GM23338 (cell line): ENCODE measurements at regions not wholly inside any gene's neighbourhood (a gene's known extent, or its start where the extent isn't known, plus 50 kb on each side); places are given as distances from the start of the nearest gene placed in this dataset.

ENCODE experiments used
- ATAC-seq: fragments of 200-7000 bp; cut with Tn5 transposase; 3 replicates; pipeline ENCODE4 v1.9.1; 2020
- DNase-seq: peaks from one replicate; pipeline ENCODE4 v3.0.0-alpha.2; 2015; ENCODE audit warnings: low spot score
- H2AFZ ChIP-seq: fragments of 200-600 bp; sonication (generic); 2 replicates; pipeline ENCODE4 v1.8.0; 2016; ENCODE audit warnings: antibody characterized with exemption, mild to moderate bottlenecking, moderate library complexity
- H3F3A ChIP-seq: fragments of 200-600 bp; sonication (generic); replicated peaks from 2 replicates; pipeline ENCODE4 v1.8.0; 2017; ENCODE audit warnings: antibody characterized with exemption, mixed run types, low read depth
- H3K27ac ChIP-seq: fragments of 200-600 bp; sonication (generic); 2 replicates; pipeline ENCODE4 v1.6.1; 2016; ENCODE audit warnings: low read depth
- H3K27me3 ChIP-seq: fragments of 200-600 bp; sonication (generic); 2 replicates; pipeline ENCODE4 v1.8.0; 2016; ENCODE audit warnings: mild to moderate bottlenecking, mixed run types, moderate library complexity; ENCODE audit not compliant: insufficient read depth
- H3K36me3 ChIP-seq: fragments of 200-600 bp; sonication (generic); 2 replicates; pipeline ENCODE4 v1.8.0; 2016; ENCODE audit warnings: mild to moderate bottlenecking; ENCODE audit not compliant: insufficient read depth
- H3K4me1 ChIP-seq: fragments of 200-600 bp; sonication (generic); 2 replicates; pipeline ENCODE4 v1.8.0; 2016; ENCODE audit warnings: mild to moderate bottlenecking, moderate library complexity; ENCODE audit not compliant: insufficient read depth
- H3K4me2 ChIP-seq: fragments of 200-600 bp; sonication (generic); 2 replicates; pipeline ENCODE4 v1.7.1; 2017; ENCODE audit warnings: mixed run types
- H3K4me3 ChIP-seq: fragments of 200-600 bp; sonication (generic); 2 replicates; pipeline ENCODE4 v1.6.1; 2016; ENCODE audit warnings: mixed run types
- H3K79me2 ChIP-seq: fragments of 200-600 bp; sonication (generic); replicated peaks from 2 replicates; pipeline ENCODE4 v1.8.0; 2017; ENCODE audit warnings: mild to moderate bottlenecking; ENCODE audit not compliant: insufficient read depth
- H3K9me2 ChIP-seq: fragments of 200-600 bp; sonication (generic); 2 replicates; pipeline ENCODE4 v1.8.0; 2017; ENCODE audit not compliant: insufficient read depth
- H4K20me1 ChIP-seq: fragments of 200-600 bp; sonication (generic); replicated peaks from 2 replicates; pipeline ENCODE4 v1.8.0; 2017; ENCODE audit warnings: mild to moderate bottlenecking; ENCODE audit not compliant: insufficient read depth
- H3K27ac Mint-ChIP-seq: 2 replicates; pipeline ENCODE4 v1.8.0; 2020; ENCODE audit warnings: inconsistent platforms, mild to moderate bottlenecking, moderate library complexity, mixed read lengths
- H3K27me3 Mint-ChIP-seq: 3 replicates; pipeline ENCODE4 v1.8.0; 2022; ENCODE audit warnings: low read depth, mild to moderate bottlenecking, moderate library complexity, mixed read lengths, inconsistent platforms; ENCODE audit not compliant: insufficient read depth, poor library complexity
- H3K36me3 Mint-ChIP-seq: 3 replicates; pipeline ENCODE4 v1.8.0; 2021; ENCODE audit warnings: low read depth, mild to moderate bottlenecking, inconsistent platforms, moderate library complexity, mixed read lengths
- H3K4me1 Mint-ChIP-seq: 3 replicates; pipeline ENCODE4 v1.8.0; 2020; ENCODE audit warnings: mild to moderate bottlenecking, inconsistent platforms, mixed read lengths
- H3K4me3 Mint-ChIP-seq: 3 replicates; pipeline ENCODE4 v1.8.0; 2021; ENCODE audit warnings: moderate library complexity, mild to moderate bottlenecking, inconsistent platforms, mixed read lengths
- H3K9me3 Mint-ChIP-seq: 3 replicates; pipeline ENCODE4 v1.8.0; 2020; ENCODE audit warnings: moderate library complexity, mild to moderate bottlenecking, inconsistent platforms, mixed read lengths
- CREB1 ChIP-seq: fragments of 250-450 bp; sonication (Bioruptor Pico); IDR thresholded peaks from 2 replicates; pipeline ENCODE4 v1.5.0; 2020; ENCODE audit warnings: low read depth, mild to moderate bottlenecking, moderate library complexity
- EZH2phosphoT487 ChIP-seq: fragments of 200-600 bp; sonication (generic); IDR thresholded peaks from one replicate; pipeline ENCODE4 v1.8.1; 2018; ENCODE audit warnings: antibody characterized with exemption; ENCODE audit not compliant: unreplicated experiment
- JUNB ChIP-seq: IDR thresholded peaks from one replicate; pipeline ENCODE4 v1.6.1; 2016; ENCODE audit warnings: antibody characterized with exemption; ENCODE audit not compliant: unreplicated experiment
- NANOG ChIP-seq: IDR thresholded peaks from 2 replicates; pipeline ENCODE4 v1.6.1; 2016; ENCODE audit warnings: antibody characterized with exemption, borderline replicate concordance
- POLR2AphosphoS5 ChIP-seq: IDR thresholded peaks from 2 replicates; pipeline ENCODE4 v1.6.1; 2016; ENCODE audit warnings: antibody characterized with exemption, low read depth
- REST ChIP-seq: IDR thresholded peaks from one replicate; pipeline ENCODE4 v1.6.1; 2018; ENCODE audit warnings: antibody characterized with exemption; ENCODE audit not compliant: unreplicated experiment
- STAT1 ChIP-seq: IDR thresholded peaks from one replicate; pipeline ENCODE4 v1.6.1; 2016; ENCODE audit warnings: antibody characterized with exemption; ENCODE audit not compliant: unreplicated experiment
- ZNF114 ChIP-seq: fragments of 250-450 bp; sonication (Bioruptor Pico); IDR thresholded peaks from 2 replicates; pipeline ENCODE4 v1.5.0; 2020; ENCODE audit warnings: mild to moderate bottlenecking, moderate library complexity
- ZNF331 ChIP-seq: fragments of 250-450 bp; sonication (Bioruptor Pico); IDR thresholded peaks from 2 replicates; pipeline ENCODE4 v1.5.0; 2020; ENCODE audit warnings: low read depth, mild to moderate bottlenecking, moderate library complexity

DNA sequence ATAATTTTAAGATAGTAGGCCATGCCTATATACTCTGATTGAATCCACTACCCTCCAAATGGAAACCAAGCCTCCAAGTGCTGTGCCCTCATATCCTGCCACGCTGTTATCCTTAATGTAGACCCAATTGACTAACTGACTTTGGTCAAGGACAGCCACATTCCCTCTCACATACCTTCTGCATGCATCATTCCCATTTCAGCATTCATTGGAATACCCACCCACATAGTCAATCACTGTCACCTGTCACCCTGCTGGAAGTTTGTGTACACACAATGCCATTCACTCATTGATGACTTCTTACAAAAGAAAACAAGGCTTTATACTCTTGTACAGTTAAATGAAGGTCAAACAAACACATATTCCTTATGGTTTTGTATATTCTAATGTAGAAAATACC is 221.1 kb upstream of the PBX1 start (continued):
- TF ChIP-seq REST: no peak
- TF ChIP-seq EZH2phosphoT487: no peak
- no peak for TF ChIP-seq CREB1
- TF ChIP-seq ZNF331: no peak
- TF ChIP-seq NANOG: no peak

DNA sequence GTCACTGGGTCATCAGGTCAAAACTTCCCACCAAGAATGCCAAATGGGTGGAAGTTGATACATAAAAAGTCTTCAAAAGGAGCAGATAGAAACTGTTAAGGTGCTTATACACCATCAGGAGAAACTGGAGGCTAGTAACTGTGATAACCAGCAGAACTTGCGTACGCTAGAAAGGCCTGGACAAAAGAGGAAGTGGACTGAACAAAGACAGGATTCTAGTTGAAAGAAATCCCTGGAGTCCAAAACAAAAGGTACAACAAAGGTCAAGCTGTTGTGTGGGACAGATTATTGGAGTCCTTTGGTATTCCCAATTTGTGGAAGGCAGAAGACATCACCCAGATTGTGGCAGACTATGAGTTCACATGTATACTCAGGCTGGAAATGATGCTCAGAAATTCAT is 215.8 kb upstream of the PBX1 start:
- H3K36me3 Mint-ChIP-seq: peaks cover 7% of the 10 kb centered on the region; the same call in 2 of the 3 replicates
- no peak overlapping the region for H3K4me3 Mint-ChIP-seq
- H3K27me3 Mint-ChIP-seq: peaks cover 2% of the 10 kb centered on the region
- Histone ChIP-seq H3K36me3 (0 out of 2 replicates have a peak, but pooled peaks cover 3% of the 10 kb centered on the region), H2AFZ (no peak overlapping the region), H3K4me3 (no peak overlapping the region), H3K9me2 (0 out of 2 replicates have a peak, but pooled peaks cover 6% of the 10 kb centered on the region), H4K20me1 (no peaks in the 10 kb centered on the region), H3K27me3 (no peaks in the 10 kb centered on the region), H3F3A (no peaks in the 10 kb centered on the region), H3K4me1 (no peaks in the 10 kb centered on the region), H3K79me2 (no peaks in the 10 kb centered on the region), H3K4me2 (no peak overlapping the region), H3K27ac (no peak overlapping the region)
- TF ChIP-seq CREB1 (no peak), ZNF114 (CRISPR knock-in tag) (no peak), JUNB (no peak), EZH2phosphoT487 (no peak), NANOG (no peak), STAT1 (no peak), POLR2AphosphoS5 (no peak)
- DNase-seq: no peak
- H3K4me1 Mint-ChIP-seq: no peaks in the 10 kb centered on the region; the same call in 2 of the 3 replicates
- no peak overlapping the region for H3K27ac Mint-ChIP-seq
- ATAC-seq: no peak
- H3K9me3 Mint-ChIP-seq: peaks cover 12% of the 10 kb centered on the region

GRCh38 chr1:164347980-164348379 is 211.0 kb upstream of the PBX1 start:
- no peaks in the 10 kb centered on the region for H3K4me1 ChIP-seq
- Mint-ChIP-seq H3K9me3 (peaks cover 13% of the 10 kb centered on the region; the same call in 2 of the 3 replicates), H3K4me3 (no peak overlapping the region), H3K27me3 (no peaks in the 10 kb centered on the region), H3K36me3 (peaks cover 4% of the 10 kb centered on the region; the same call in 2 of the 3 replicates), H3K4me1 (no peaks in the 10 kb centered on the region), H3K27ac (no peak overlapping the region)
- H3K9me2 ChIP-seq: no peaks in the 10 kb centered on the region
- no peaks in the 10 kb centered on the region for H3K79me2 ChIP-seq
- H3K4me3 ChIP-seq: no peak overlapping the region
- no peaks in the 10 kb centered on the region for H4K20me1 ChIP-seq
- no peaks in the 10 kb centered on the region for H3K36me3 ChIP-seq
- ATAC-seq (no peak), DNase-seq (no peak)
- H3K27ac ChIP-seq: no peak overlapping the region
- no peaks in the 10 kb centered on the region for H3F3A ChIP-seq
- no peak overlapping the region for H2AFZ ChIP-seq
- no peak for TF ChIP-seq NANOG
- no peak for TF ChIP-seq EZH2phosphoT487
- no peaks in the 10 kb centered on the region for H3K27me3 ChIP-seq
- no peak overlapping the region for H3K4me2 ChIP-seq
